ENCODE measurements at regions not wholly inside any gene's neighbourhood (a gene's known extent, or its start where the extent isn't known, plus 50 kb on each side); places are given as distances from the start of the nearest gene placed in this dataset.
"Not testable (repeated sequence)": the region's sequence is repeated elsewhere in the genome, so short reads cannot be mapped to it uniquely, and the experiment has no call there.

GRCh38 chr4:78004270-78004669, 52.9 kb upstream of the FRAS1 start:
- peak; percentile 24 for DNase-seq

GRCh38 chr4:78005086-78005485, 52.0 kb upstream of the FRAS1 start:
- no peak for DNase-seq

- DNase-seq: not testable (repeated sequence)
Observed at GRCh38 chr4:78007021-78007420, 50.1 kb upstream of the FRAS1 start.

Measured in fibroblast of skin of right biceps (primary cell).